Neural progenitor cell (in vitro differentiated cells): ENCODE measurements at regions not wholly inside any gene's neighbourhood (a gene's known extent, or its start where the extent isn't known, plus 50 kb on each side); places are given as distances from the start of the nearest gene placed in this dataset.

Experiments used
- DNase-seq: peaks from one replicate; pipeline ENCODE4 v3.0.0-alpha.2; 2016; ENCODE audit warnings: low spot score
- H2AFZ ChIP-seq: fragments of 200-600 bp; sonication (generic); replicated peaks from 2 replicates; pipeline ENCODE4 v1.6.1; 2016; ENCODE audit warnings: antibody characterized with exemption
- H3F3A ChIP-seq: fragments of 200-600 bp; sonication (generic); 2 replicates; pipeline ENCODE4 v1.6.1; 2016; ENCODE audit warnings: antibody characterized with exemption, low read depth
- H3K27ac ChIP-seq: fragments of 200-600 bp; sonication (generic); 2 replicates; pipeline ENCODE4 v1.5.1; 2016; ENCODE audit warnings: mild to moderate bottlenecking
- H3K27me3 ChIP-seq: fragments of 200-600 bp; sonication (generic); 2 replicates; pipeline ENCODE4 v1.6.1; 2016; ENCODE audit warnings: mild to moderate bottlenecking, moderate library complexity
- H3K36me3 ChIP-seq: fragments of 200-600 bp; sonication (generic); 2 replicates; pipeline ENCODE4 v1.5.1; 2016
- H3K4me1 ChIP-seq: fragments of 200-600 bp; sonication (generic); 2 replicates; pipeline ENCODE4 v1.6.1; 2016; ENCODE audit warnings: mixed run types
- H3K4me2 ChIP-seq: fragments of 200-600 bp; sonication (generic); 2 replicates; pipeline ENCODE4 v1.6.1; 2016
- H3K4me3 ChIP-seq: fragments of 200-600 bp; sonication (generic); 2 replicates; pipeline ENCODE4 v1.5.1; 2016
- H3K79me2 ChIP-seq: fragments of 200-600 bp; sonication (generic); 2 replicates; pipeline ENCODE4 v1.6.1; 2016; ENCODE audit warnings: low read depth
- H3K9ac ChIP-seq: fragments of 200-600 bp; sonication (generic); 2 replicates; pipeline ENCODE4 v1.6.1; 2016
- H3K9me3 ChIP-seq: fragments of 200-600 bp; sonication (generic); 2 replicates; pipeline ENCODE4 v1.5.1; 2016; ENCODE audit warnings: low read depth
- H4K20me1 ChIP-seq: fragments of 200-600 bp; sonication (generic); 2 replicates; pipeline ENCODE4 v1.6.1; 2016; ENCODE audit warnings: low read depth
- H3K27ac Mint-ChIP-seq: 3 replicates; pipeline ENCODE4 v1.8.0; 2021; ENCODE audit warnings: mixed read lengths
- H3K27me3 Mint-ChIP-seq: 2 replicates; pipeline ENCODE4 v1.8.0; 2022; ENCODE audit warnings: low read depth, mild to moderate bottlenecking, inconsistent platforms, moderate library complexity, mixed read lengths; ENCODE audit not compliant: insufficient read depth
- H3K36me3 Mint-ChIP-seq: 3 replicates; pipeline ENCODE4 v1.8.0; 2021; ENCODE audit warnings: mixed read lengths
- H3K4me1 Mint-ChIP-seq: 3 replicates; pipeline ENCODE4 v1.8.0; 2021; ENCODE audit warnings: mixed read lengths
- H3K4me3 Mint-ChIP-seq: 3 replicates; pipeline ENCODE4 v1.8.0; 2021; ENCODE audit warnings: mild to moderate bottlenecking, moderate library complexity, mixed read lengths
- H3K9me3 Mint-ChIP-seq: 3 replicates; pipeline ENCODE4 v1.8.0; 2020; ENCODE audit warnings: mixed read lengths
- CTCF ChIP-seq: fragments of 200-600 bp; sonication (generic); IDR thresholded peaks from 2 replicates; pipeline ENCODE4 v1.5.1; 2017; ENCODE audit warnings: antibody characterized with exemption, mild to moderate bottlenecking
- EZH2 ChIP-seq: fragments of 200-600 bp; sonication (generic); IDR thresholded peaks from 2 replicates; pipeline ENCODE4 v1.6.1; 2017; ENCODE audit warnings: antibody characterized with exemption, mild to moderate bottlenecking, moderate library complexity
- EZH2phosphoT487 ChIP-seq: fragments of 200-600 bp; sonication (generic); IDR thresholded peaks from 2 replicates; pipeline ENCODE4 v1.6.1; 2017; ENCODE audit warnings: antibody characterized with exemption

- H3K9me3 Mint-ChIP-seq = peaks cover 13% of the 10 kb centered on the region
- no peak overlapping the region for H3K27ac Mint-ChIP-seq
- DNase-seq = no peak
- Histone ChIP-seq H3K4me2 (no peak overlapping the region), H3K79me2 (no peaks in the 10 kb centered on the region), H3K27me3 (no peaks in the 10 kb centered on the region), H3K9me3 (no peaks in the 10 kb centered on the region), H4K20me1 (no peaks in the 10 kb centered on the region), H3K9ac (no peak overlapping the region), H2AFZ (no peak overlapping the region), H3F3A (no peaks in the 10 kb centered on the region), H3K36me3 (no peaks in the 10 kb centered on the region), H3K4me3 (no peak overlapping the region), H3K4me1 (no peaks in the 10 kb centered on the region), H3K27ac (no peak overlapping the region)
- no peaks in the 10 kb centered on the region for H3K36me3 Mint-ChIP-seq
- no peak overlapping the region for H3K4me3 Mint-ChIP-seq
- no peaks in the 10 kb centered on the region for H3K27me3 Mint-ChIP-seq
- no peaks in the 10 kb centered on the region for H3K4me1 Mint-ChIP-seq
- TF ChIP-seq CTCF (no peak), EZH2phosphoT487 (no peak), EZH2 (no peak)
These were observed 334.7 kb upstream of the GULP1 start for GRCh38 chr2:187956906-187957534.

- H3K9me3 ChIP-seq = no peaks in the 10 kb centered on the region
- Mint-ChIP-seq H3K27ac (no peak overlapping the region), H3K27me3 (no peaks in the 10 kb centered on the region), H3K4me1 (peaks cover 4% of the 10 kb centered on the region), H3K9me3 (peaks cover under 1% of the 10 kb centered on the region), H3K36me3 (no peaks in the 10 kb centered on the region), H3K4me3 (no peak overlapping the region)
- TF ChIP-seq CTCF = no peak
- no peak for TF ChIP-seq EZH2phosphoT487
- no peaks in the 10 kb centered on the region for H3K79me2 ChIP-seq
- no peak overlapping the region for H3K4me3 ChIP-seq
- H3K27ac ChIP-seq = no peak overlapping the region
- no peaks in the 10 kb centered on the region for H3K36me3 ChIP-seq
- H3K9ac ChIP-seq = no peak overlapping the region
- no peaks in the 10 kb centered on the region for H3K4me1 ChIP-seq
- no peak overlapping the region for H3K4me2 ChIP-seq
- H2AFZ ChIP-seq = no peak overlapping the region
- no peaks in the 10 kb centered on the region for H4K20me1 ChIP-seq
- DNase-seq = no peak
- H3F3A ChIP-seq = peaks cover 8% of the 10 kb centered on the region
- H3K27me3 ChIP-seq = no peaks in the 10 kb centered on the region
These were observed 331.9 kb upstream of the GULP1 start for GRCh38 chr2:187959821-187960220.

- H3K27ac ChIP-seq = no peak overlapping the region
- peaks cover 8% of the 10 kb centered on the region for H3F3A ChIP-seq
- no peaks in the 10 kb centered on the region for H3K36me3 ChIP-seq
- Mint-ChIP-seq H3K27ac (no peak overlapping the region), H3K36me3 (no peaks in the 10 kb centered on the region), H3K4me1 (peaks cover 18% of the 10 kb centered on the region), H3K9me3 (no peaks in the 10 kb centered on the region), H3K4me3 (no peak overlapping the region), H3K27me3 (no peaks in the 10 kb centered on the region)
- no peak overlapping the region for H3K4me2 ChIP-seq
- no peaks in the 10 kb centered on the region for H3K79me2 ChIP-seq
- no peak overlapping the region for H3K9ac ChIP-seq
- no peak overlapping the region for H2AFZ ChIP-seq
- H4K20me1 ChIP-seq = no peaks in the 10 kb centered on the region
- no peak for TF ChIP-seq EZH2phosphoT487
- TF ChIP-seq EZH2 = no peak
- TF ChIP-seq CTCF = no peak
- H3K27me3 ChIP-seq = no peaks in the 10 kb centered on the region
- no peak for DNase-seq
- H3K9me3 ChIP-seq = no peaks in the 10 kb centered on the region
- H3K4me3 ChIP-seq = no peak overlapping the region
- H3K4me1 ChIP-seq = peaks cover 12% of the 10 kb centered on the region
These were observed 329.1 kb upstream of the GULP1 start for GRCh38 chr2:187962538-187962937.
